ENCODE measurements at regions not wholly inside any gene's neighbourhood (a gene's known extent, or its start where the extent isn't known, plus 50 kb on each side); places are given as distances from the start of the nearest gene placed in this dataset.

DNA sequence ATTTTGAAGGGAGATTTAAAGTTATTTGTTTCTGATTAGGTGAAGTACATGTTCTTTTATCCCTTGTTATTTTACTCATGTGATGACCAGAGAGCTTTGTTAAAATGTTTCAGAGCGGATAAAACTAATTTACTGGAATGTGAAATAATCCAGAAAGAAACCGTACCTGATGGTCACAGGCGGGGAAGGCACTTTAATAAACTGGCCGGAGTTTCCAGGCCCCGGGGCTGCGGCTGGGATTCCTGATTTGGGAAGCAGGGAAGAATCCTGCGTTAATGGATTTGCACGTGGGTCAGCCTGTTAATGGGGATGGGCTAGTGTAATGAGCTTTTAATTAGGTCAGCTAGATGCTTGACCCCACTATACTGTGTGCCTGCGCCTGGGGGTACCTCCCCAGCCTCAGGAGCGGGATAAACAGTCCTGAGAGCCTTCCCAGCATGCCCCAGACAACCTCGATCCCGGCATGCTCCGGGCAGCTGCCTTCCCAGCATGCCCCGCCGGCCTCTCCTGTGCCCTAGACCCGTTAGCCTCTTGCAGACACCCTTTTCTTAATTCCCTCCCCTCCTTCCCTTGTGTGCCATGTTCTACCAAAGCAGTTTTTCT is 208.6 kb upstream of the CDKN3 start:
- TF ChIP-seq, protein P1, sequence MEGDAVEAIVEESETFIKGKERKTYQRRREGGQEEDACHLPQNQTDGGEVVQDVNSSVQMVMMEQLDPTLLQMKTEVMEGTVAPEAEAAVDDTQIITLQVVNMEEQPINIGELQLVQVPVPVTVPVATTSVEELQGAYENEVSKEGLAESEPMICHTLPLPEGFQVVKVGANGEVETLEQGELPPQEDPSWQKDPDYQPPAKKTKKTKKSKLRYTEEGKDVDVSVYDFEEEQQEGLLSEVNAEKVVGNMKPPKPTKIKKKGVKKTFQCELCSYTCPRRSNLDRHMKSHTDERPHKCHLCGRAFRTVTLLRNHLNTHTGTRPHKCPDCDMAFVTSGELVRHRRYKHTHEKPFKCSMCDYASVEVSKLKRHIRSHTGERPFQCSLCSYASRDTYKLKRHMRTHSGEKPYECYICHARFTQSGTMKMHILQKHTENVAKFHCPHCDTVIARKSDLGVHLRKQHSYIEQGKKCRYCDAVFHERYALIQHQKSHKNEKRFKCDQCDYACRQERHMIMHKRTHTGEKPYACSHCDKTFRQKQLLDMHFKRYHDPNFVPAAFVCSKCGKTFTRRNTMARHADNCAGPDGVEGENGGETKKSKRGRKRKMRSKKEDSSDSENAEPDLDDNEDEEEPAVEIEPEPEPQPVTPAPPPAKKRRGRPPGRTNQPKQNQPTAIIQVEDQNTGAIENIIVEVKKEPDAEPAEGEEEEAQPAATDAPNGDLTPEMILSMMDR (conservative IDR thresholded peaks at IDR 0.05), result no peak
- Mint-ChIP-seq H3K27me3 (ENCODE audit: insufficient read depth) (no peaks in the 10 kb centered on the region), H3K27ac (peak overlapping the region; percentile 53), H3K4me1 (peaks cover 28% of the 10 kb centered on the region), H3K36me3 (ENCODE audit: low read depth) (no peaks in the 10 kb centered on the region), H3K9me3 (no peaks in the 10 kb centered on the region), H3K4me3 (no peak overlapping the region)
- Histone ChIP-seq H3K9me3 (ENCODE audit: control insufficient read depth, low read length) (no peaks in the 10 kb centered on the region), H3K27ac (ENCODE audit: low read depth, low read length) (no peak overlapping the region), H3K27me3 (ENCODE audit: control insufficient read depth, insufficient read depth, low read length, poor library complexity, severe bottlenecking) (no peaks in the 10 kb centered on the region), H3K9ac (ENCODE audit: extremely low read depth, low read length, poor library complexity, severe bottlenecking) (no peak overlapping the region), H3K4me1 (ENCODE audit: control insufficient read depth, insufficient read depth, low read length) (peaks cover 2% of the 10 kb centered on the region), H3K4me3 (ENCODE audit: low read length) (no peak overlapping the region), H3K36me3 (ENCODE audit: control insufficient read depth, insufficient read depth, low read length) (no peaks in the 10 kb centered on the region)
- 87 to 96% methylated on average over 5 to 16 of the region's 16 CpGs for WGBS, 2 experiments (ENCODE audit: insufficient coverage in 1 of 2, insufficient read length in 1 of 2)
- no peak for DNase-seq

DNA sequence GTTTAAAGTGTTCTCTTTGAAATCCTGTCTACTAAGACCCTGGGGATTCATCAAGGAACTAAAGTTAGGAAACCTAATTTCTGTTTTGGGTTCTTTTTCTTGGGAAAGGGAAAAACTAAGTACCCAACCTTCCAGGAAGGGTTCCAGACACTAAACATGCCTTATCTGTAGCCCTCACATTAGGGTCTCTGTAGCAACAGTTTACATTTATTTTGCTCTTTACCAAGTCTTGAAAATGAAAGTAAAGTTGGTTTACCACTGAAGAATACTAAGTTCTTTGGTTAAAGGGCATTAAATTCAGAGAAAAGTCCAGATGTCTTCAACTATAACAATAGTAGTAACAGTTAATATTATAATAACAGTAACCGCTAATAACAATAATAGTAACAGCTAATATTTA is 207.5 kb upstream of the CDKN3 start:
- H3K4me1 Mint-ChIP-seq, result peaks cover 28% of the 10 kb centered on the region
- H3K9me3 Mint-ChIP-seq, result no peaks in the 10 kb centered on the region
- no peak for DNase-seq
- H3K27me3 Mint-ChIP-seq (ENCODE audit: insufficient read depth), result no peaks in the 10 kb centered on the region
- Histone ChIP-seq H3K9ac (ENCODE audit: extremely low read depth, low read length, poor library complexity, severe bottlenecking) (no peak overlapping the region), H3K27me3 (ENCODE audit: control insufficient read depth, insufficient read depth, low read length, poor library complexity, severe bottlenecking) (no peaks in the 10 kb centered on the region), H3K27ac (ENCODE audit: low read depth, low read length) (no peak overlapping the region), H3K4me3 (ENCODE audit: low read length) (no peak overlapping the region), H3K9me3 (ENCODE audit: control insufficient read depth, low read length) (no peaks in the 10 kb centered on the region), H3K36me3 (ENCODE audit: control insufficient read depth, insufficient read depth, low read length) (no peaks in the 10 kb centered on the region), H3K4me1 (ENCODE audit: control insufficient read depth, insufficient read depth, low read length) (peaks cover 5% of the 10 kb centered on the region)
- WGBS, 2 experiments (ENCODE audit: insufficient coverage in 1 of 2, insufficient read length in 1 of 2), result no CpG with 5 or more reads among the region's 1 CpG
- no peak overlapping the region for H3K27ac Mint-ChIP-seq
- TF ChIP-seq, protein P1 (conservative IDR thresholded peaks at IDR 0.05), result no peak
- no peaks in the 10 kb centered on the region for H3K36me3 Mint-ChIP-seq (ENCODE audit: low read depth)
- H3K4me3 Mint-ChIP-seq, result no peak overlapping the region

DNA sequence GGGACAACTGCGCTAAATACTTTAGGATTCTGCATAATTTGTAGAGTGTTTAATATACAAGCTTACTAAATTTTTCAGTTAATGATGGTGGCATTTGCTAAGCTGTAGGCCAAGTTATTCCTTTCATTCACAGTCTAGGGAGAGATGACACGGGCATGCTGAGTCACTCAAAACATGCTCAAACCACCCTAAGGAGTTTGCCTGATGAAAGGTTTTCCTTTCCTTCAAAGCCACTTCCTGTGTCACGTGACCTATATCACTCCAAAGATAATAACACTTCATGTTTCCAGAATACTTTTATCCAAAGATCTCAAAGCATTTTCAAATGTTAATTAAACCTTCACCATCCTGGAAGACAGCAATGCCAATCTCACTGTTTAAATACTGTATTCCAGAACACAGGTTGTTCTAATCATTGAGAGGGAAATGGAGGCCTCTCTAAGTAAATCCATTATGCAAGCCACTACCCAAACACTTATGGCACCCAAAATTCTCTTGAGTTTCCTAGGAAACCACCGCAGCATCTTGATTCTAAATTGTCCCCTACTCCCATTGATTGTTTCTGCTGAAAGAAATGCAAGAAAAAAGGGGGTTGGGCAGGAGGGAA is 207.0 kb upstream of the CDKN3 start:
- Histone ChIP-seq H3K36me3 (ENCODE audit: control insufficient read depth, insufficient read depth, low read length) (no peaks in the 10 kb centered on the region), H3K27me3 (ENCODE audit: control insufficient read depth, insufficient read depth, low read length, poor library complexity, severe bottlenecking) (no peaks in the 10 kb centered on the region), H3K27ac (ENCODE audit: low read depth, low read length) (peak overlapping the region; percentile 3), H3K4me3 (ENCODE audit: low read length) (no peak overlapping the region), H3K4me1 (ENCODE audit: control insufficient read depth, insufficient read depth, low read length) (peaks cover 5% of the 10 kb centered on the region), H3K9me3 (ENCODE audit: control insufficient read depth, low read length) (no peaks in the 10 kb centered on the region), H3K9ac (ENCODE audit: extremely low read depth, low read length, poor library complexity, severe bottlenecking) (no peak overlapping the region)
- TF ChIP-seq, protein P1 (conservative IDR thresholded peaks at IDR 0.05), result no peak
- H3K27me3 Mint-ChIP-seq (ENCODE audit: insufficient read depth), result no peaks in the 10 kb centered on the region
- H3K27ac Mint-ChIP-seq, result no peak overlapping the region
- no peaks in the 10 kb centered on the region for H3K9me3 Mint-ChIP-seq
- no peaks in the 10 kb centered on the region for H3K36me3 Mint-ChIP-seq (ENCODE audit: low read depth)
- H3K4me1 Mint-ChIP-seq, result peaks cover 28% of the 10 kb centered on the region
- DNase-seq, result no peak
- no peak overlapping the region for H3K4me3 Mint-ChIP-seq
- 78 to 86% methylated on average over 3 to 4 of the region's 4 CpGs for WGBS, 2 experiments (ENCODE audit: insufficient coverage in 1 of 2, insufficient read length in 1 of 2)

Data from endodermal cell (in vitro differentiated cells).